ENCODE measurements at regions not wholly inside any gene's neighbourhood (a gene's known extent, or its start where the extent isn't known, plus 50 kb on each side); places are given as distances from the start of the nearest gene placed in this dataset.

DNA sequence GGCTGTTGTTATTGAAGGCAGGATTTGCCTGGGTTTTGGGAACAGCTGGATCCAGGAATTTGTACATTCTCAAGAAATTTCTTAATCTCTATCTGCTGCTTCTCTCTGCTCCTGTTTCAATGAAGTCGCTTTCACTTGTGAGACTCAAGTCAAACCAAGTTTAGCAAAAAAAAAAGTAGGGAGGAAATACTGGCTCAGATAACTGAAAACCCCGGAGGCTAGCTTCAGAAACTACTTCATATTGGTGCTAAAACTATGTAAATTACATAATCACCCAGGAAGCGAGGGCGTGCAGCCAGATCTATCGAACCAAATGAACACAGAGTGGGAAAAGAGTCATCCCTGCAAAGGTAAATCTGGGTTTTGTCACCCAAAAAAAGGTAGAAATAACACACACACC is 68.3 kb upstream of the FICD start:
- no peak for ATAC-seq
- DNase-seq = peak in 1 of 3 donors; percentile 73
- intact Hi-C loops (cut with DNase I) = no loop called here
- no peaks in the 10 kb centered on the region for H3K4me1 ChIP-seq (ENCODE audit: control insufficient read depth, insufficient read depth, low read length)
- H3K27ac ChIP-seq (ENCODE audit: low read length) = no peak overlapping the region
- no peak overlapping the region for H3K4me3 ChIP-seq (ENCODE audit: low read length)
- H3K9me3 ChIP-seq (ENCODE audit: control insufficient read depth, low read length) = no peaks in the 10 kb centered on the region
- WGBS = 35% methylated on average over 5 of the region's 5 CpGs
- no peaks in the 10 kb centered on the region for H3K27me3 ChIP-seq (ENCODE audit: control insufficient read depth, insufficient read depth)

DNA sequence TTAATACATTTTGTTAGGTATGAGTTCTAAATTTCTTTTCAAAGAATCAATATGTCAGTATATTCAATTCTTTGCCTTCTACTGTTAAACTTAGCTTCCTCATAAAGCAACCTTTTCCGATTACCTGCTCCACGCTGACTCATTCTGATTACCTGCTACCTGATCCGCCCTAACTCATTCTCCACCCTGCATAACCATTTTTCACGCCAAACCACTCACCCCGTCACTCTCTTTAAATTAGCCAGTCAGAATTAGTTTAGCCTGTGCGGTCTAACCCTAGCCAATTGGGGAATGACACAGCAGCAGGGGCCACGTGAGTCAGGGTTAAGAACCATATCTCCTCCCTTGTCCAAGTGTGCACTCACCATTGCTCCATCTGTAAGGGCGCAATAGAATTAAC is 72.2 kb upstream of the FICD start:
- H3K9me3 ChIP-seq (ENCODE audit: control insufficient read depth, low read length) = no peaks in the 10 kb centered on the region
- H3K4me1 ChIP-seq (ENCODE audit: control insufficient read depth, insufficient read depth, low read length) = no peaks in the 10 kb centered on the region
- H3K4me3 ChIP-seq (ENCODE audit: low read length) = no peak overlapping the region
- H3K27me3 ChIP-seq (ENCODE audit: control insufficient read depth, insufficient read depth) = no peaks in the 10 kb centered on the region
- 90% methylated on average over 8 of the region's 8 CpGs for WGBS
- no peak for ATAC-seq
- no peak overlapping the region for H3K27ac ChIP-seq (ENCODE audit: low read length)
- intact Hi-C loops (cut with DNase I) = no loop called here
- no peak for DNase-seq

DNA sequence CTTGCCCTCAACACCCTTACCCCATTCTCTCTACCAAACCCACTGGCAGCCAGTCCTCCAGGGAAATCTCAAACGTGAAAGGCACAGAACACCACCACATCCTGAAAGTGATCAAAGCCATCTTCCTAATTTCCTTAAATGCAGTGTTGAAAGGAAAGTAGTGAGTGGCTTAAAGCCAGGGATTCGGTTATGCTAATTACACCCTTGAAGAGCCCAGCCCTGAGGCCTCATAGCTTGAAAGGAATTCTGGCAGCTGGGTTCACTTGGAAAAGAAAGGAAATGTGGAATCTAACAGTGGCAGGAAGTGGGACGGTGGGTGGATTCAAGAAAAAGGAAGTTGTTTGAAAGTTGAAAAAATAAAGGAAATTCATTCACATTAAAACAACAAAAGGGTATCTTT is 73.0 kb upstream of the FICD start:
- Histone ChIP-seq H3K4me1 (ENCODE audit: control insufficient read depth, insufficient read depth, low read length) (no peaks in the 10 kb centered on the region), H3K9me3 (ENCODE audit: control insufficient read depth, low read length) (no peaks in the 10 kb centered on the region), H3K4me3 (ENCODE audit: low read length) (no peak overlapping the region), H3K27ac (ENCODE audit: low read length) (no peak overlapping the region), H3K27me3 (ENCODE audit: control insufficient read depth, insufficient read depth) (no peaks in the 10 kb centered on the region)
- 6% methylated on average over 3 of the region's 3 CpGs for WGBS
- ATAC-seq = peak in 1 of 2 donors; percentile 90
- intact Hi-C loops (cut with DNase I) = no loop called here
- DNase-seq = no peak

DNA sequence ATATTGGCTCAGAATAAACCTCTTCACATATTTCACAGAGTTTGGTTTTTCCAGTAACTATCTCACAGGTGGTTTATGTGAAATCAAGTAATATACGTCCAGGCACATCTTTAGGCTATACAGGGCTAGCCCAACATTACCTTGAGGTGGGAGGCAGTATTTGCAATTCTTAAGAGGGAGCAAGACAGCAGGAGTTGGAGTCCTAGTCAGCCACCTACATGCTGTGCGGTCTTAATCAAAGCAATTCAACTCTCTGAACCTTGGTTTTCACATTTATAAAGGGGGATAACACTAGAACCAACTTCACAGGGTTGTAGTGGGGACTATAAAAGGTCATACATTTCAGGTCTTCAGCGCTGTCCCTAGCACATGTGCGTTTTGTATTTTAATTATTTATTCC is 73.5 kb upstream of the FICD start:
- 61% methylated on average over 4 of the region's 4 CpGs for WGBS
- DNase-seq (no peak), ATAC-seq (no peak)
- no peaks in the 10 kb centered on the region for H3K9me3 ChIP-seq (ENCODE audit: control insufficient read depth, low read length)
- no peak overlapping the region for H3K4me3 ChIP-seq (ENCODE audit: low read length)
- no peak overlapping the region for H3K27ac ChIP-seq (ENCODE audit: low read length)
- H3K4me1 ChIP-seq (ENCODE audit: control insufficient read depth, insufficient read depth, low read length) = no peaks in the 10 kb centered on the region
- intact Hi-C loops (cut with DNase I) = no loop called here
- no peaks in the 10 kb centered on the region for H3K27me3 ChIP-seq (ENCODE audit: control insufficient read depth, insufficient read depth)

DNA sequence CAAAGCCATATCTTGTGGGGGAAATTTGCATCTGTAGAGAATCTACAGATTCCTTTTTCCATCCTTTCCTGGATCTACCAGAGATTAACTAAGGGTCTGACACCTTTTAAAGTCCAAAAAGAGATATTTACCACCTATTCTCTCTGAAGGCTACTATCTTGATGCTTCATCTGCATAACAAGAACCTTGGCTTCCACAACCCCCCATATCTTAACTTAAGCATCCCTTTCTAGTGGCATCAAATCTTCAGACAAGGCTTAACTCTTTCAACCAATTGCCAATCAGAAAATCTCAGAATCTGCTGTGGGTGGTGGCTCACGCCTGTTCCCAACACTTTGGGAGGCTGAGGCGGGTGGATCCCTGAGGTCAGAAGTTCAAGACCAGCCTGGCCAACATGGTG is 74.3 kb upstream of the FICD start:
- H3K4me1 ChIP-seq (ENCODE audit: control insufficient read depth, insufficient read depth, low read length) = no peaks in the 10 kb centered on the region
- ATAC-seq (no peak), DNase-seq (no peak)
- intact Hi-C loops (cut with DNase I) = no loop called here
- H3K27me3 ChIP-seq (ENCODE audit: control insufficient read depth, insufficient read depth) = no peaks in the 10 kb centered on the region
- H3K9me3 ChIP-seq (ENCODE audit: control insufficient read depth, low read length) = no peaks in the 10 kb centered on the region
- WGBS = 84% methylated on average over 2 of the region's 2 CpGs
- no peak overlapping the region for H3K27ac ChIP-seq (ENCODE audit: low read length)
- no peak overlapping the region for H3K4me3 ChIP-seq (ENCODE audit: low read length)

DNA sequence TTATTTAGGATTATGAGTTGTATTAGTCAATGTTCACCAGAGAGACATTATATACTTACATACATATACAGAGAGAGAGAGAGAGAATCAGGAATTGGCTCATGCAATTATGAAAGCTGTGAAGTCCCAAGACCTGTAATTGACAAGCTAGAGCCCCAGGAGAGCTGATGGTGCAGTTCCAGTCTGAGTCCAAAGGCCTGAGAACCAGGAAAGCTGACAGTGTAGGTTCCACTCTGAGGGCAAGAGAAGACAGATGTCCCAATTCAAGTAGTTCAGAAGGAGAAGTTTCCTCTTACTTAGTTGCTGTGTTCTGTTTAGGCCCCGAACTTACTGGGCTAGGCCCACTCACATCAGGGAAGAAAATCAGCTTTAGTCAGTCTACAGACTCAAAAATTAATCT is 76.4 kb upstream of the FICD start:
- no peak overlapping the region for H3K27ac ChIP-seq (ENCODE audit: low read length)
- ATAC-seq = no peak
- no peaks in the 10 kb centered on the region for H3K27me3 ChIP-seq (ENCODE audit: control insufficient read depth, insufficient read depth)
- H3K4me1 ChIP-seq (ENCODE audit: control insufficient read depth, insufficient read depth, low read length) = no peaks in the 10 kb centered on the region
- DNase-seq = no peak
- intact Hi-C loops (cut with DNase I) = no loop called here
- 80% methylated on average over 1 of the region's 1 CpG for WGBS
- no peak overlapping the region for H3K4me3 ChIP-seq (ENCODE audit: low read length)
- H3K9me3 ChIP-seq (ENCODE audit: control insufficient read depth, low read length) = no peaks in the 10 kb centered on the region

DNA sequence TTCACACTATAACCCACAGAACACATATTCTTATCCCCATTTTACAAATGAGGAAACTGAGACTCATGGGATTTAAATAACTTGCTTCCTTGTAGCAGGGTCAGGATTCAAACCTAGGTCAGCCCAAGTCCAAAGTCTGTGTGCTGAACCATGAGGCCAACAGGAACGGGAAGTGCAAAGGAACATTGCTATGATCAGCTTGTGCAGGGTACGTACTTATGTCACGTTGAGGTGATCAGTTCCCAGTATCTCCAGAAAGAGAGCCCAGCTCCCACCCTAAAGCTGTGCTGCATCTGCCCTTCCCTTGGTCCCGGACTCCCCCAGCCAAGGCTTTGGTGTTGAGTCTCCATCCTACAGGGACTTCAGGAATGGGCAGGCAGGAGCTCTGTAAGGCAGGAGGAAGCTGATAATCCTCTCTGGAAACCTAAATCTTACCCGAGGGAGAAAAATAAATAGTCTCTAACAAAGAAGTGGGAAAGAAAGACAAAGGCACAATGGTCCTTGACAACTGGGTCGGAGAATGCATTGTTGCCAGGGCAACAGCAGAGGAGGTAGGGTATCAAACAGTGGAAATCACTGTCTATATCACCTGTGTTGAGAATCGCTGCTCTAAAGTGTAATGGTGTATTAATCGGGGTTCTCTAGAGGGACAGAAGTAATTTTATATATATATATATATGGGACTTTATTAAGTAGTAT is 82.5 kb upstream of the FICD start:
- 87% methylated on average over 8 of the region's 8 CpGs for WGBS
- ATAC-seq = no peak
- Histone ChIP-seq H3K9me3 (ENCODE audit: control insufficient read depth, low read length) (no peaks in the 10 kb centered on the region), H3K27ac (ENCODE audit: low read length) (no peak overlapping the region), H3K27me3 (ENCODE audit: control insufficient read depth, insufficient read depth) (no peaks in the 10 kb centered on the region), H3K4me3 (ENCODE audit: low read length) (no peak overlapping the region), H3K4me1 (ENCODE audit: control insufficient read depth, insufficient read depth, low read length) (no peaks in the 10 kb centered on the region)
- intact Hi-C loops (cut with DNase I) = no loop called here
- DNase-seq = no peak

DNA sequence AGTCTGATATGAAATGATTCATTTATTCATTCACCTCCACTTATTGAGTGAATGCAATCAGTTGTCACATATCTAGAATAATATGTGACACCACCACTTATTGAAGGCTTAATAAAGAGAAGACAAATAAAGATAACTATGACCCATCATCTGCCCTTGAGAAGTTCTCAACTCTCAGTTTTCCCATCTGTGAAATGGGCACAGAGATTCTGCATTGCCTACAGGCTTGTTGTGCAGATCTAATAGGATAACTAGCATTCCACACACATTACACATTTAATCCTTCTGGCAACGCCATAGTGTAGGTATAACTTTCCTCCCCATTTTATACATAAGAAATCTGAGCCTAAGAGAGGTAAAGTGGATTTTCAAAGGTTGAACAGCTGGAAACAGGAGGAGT is 84.2 kb upstream of the FICD start:
- DNase-seq = no peak
- WGBS = 51% methylated on average over 1 of the region's 1 CpG
- ATAC-seq = no peak
- no peaks in the 10 kb centered on the region for H3K4me1 ChIP-seq (ENCODE audit: control insufficient read depth, insufficient read depth, low read length)
- no peaks in the 10 kb centered on the region for H3K9me3 ChIP-seq (ENCODE audit: control insufficient read depth, low read length)
- intact Hi-C loops (cut with DNase I) = no loop called here
- H3K27me3 ChIP-seq (ENCODE audit: control insufficient read depth, insufficient read depth) = no peaks in the 10 kb centered on the region
- H3K27ac ChIP-seq (ENCODE audit: low read length) = no peak overlapping the region
- H3K4me3 ChIP-seq (ENCODE audit: low read length) = no peak overlapping the region

DNA sequence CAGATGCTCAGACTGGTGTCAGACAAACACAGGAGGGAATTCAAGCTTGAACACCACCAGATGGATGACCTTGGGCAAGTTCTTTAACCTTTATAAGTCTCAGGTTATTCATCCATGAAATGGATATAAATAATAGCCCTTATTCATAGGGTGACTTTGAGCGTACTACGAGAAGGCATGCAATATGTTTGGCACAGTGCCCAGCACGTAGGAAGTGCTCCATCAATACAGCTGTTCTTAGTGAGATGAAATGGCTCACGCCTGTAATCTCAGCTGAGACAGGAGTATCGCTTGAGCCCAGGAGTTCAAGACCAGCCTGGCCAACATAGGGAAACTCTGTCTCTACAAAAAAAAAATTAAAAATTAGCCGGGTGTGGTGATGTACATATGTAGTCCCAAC is 84.8 kb upstream of the FICD start:
- Histone ChIP-seq H3K27ac (ENCODE audit: low read length) (no peak overlapping the region), H3K27me3 (ENCODE audit: control insufficient read depth, insufficient read depth) (no peaks in the 10 kb centered on the region), H3K4me1 (ENCODE audit: control insufficient read depth, insufficient read depth, low read length) (no peaks in the 10 kb centered on the region), H3K9me3 (ENCODE audit: control insufficient read depth, low read length) (no peaks in the 10 kb centered on the region), H3K4me3 (ENCODE audit: low read length) (no peak overlapping the region)
- intact Hi-C loops (cut with DNase I) = no loop called here
- WGBS = 35% methylated on average over 6 of the region's 6 CpGs
- DNase-seq (peak in 1 of 3 donors; percentile 13), ATAC-seq (no peak)

DNA sequence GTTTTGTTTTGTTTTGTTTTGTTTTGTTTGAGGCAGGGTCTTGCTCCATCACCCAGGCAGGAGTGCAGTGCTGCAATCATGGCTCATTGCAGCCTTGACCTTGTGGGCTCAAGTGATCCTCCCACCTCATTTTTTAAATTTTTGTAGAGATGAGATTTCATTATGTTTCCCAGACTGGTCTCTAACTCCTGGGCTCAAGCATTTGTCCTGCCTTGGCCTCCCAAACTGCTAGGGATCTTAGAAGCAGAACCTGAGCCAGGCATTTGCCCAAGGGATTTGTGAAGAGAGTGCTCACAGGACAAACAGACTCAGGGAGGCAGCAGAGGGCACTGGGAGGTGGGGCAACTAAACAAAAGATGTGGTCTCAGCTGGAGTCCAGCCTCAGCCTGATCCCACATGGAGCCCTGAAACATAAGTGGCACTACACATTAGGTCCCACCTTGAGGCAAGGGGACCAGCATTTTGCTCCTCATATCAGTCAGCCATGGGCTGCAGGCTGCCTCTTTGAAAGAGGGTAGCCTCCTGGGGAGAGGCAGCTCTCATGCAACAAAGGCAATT is 86.2 kb upstream of the CMKLR1 start:
- no peak overlapping the region for H3K27ac ChIP-seq (ENCODE audit: low read length)
- intact Hi-C loops (cut with DNase I) = no loop called here

DNA sequence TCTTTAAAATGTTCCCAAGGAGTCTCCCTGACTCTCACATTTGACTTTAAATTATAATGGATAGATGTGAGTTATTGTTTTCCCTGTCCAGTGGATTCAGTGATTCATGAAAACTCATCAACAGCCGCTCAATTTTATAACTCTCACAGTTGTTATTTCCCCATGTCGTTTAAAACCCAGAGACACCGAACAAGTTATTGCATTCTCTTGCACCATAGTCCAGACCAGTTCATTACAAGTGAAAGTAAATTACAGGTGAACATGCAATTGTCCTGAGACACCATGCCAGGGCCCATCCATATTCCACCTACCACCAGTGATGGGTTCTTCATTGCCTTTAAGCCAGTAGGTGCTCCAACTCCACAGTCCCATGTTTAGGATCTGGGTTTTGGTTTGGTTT is 85.7 kb upstream of the CMKLR1 start:
- H3K9me3 ChIP-seq (ENCODE audit: control insufficient read depth, low read length) = no peaks in the 10 kb centered on the region
- H3K4me1 ChIP-seq (ENCODE audit: control insufficient read depth, insufficient read depth, low read length) = no peaks in the 10 kb centered on the region
- no peak overlapping the region for H3K27ac ChIP-seq (ENCODE audit: low read length)
- ATAC-seq (no peak), DNase-seq (no peak)
- no peaks in the 10 kb centered on the region for H3K27me3 ChIP-seq (ENCODE audit: control insufficient read depth, insufficient read depth)
- H3K4me3 ChIP-seq (ENCODE audit: low read length) = no peak overlapping the region
- WGBS = 93% methylated on average over 3 of the region's 3 CpGs
- intact Hi-C loops (cut with DNase I) = no loop called here

More for the DNA sequence above, 86.2 kb upstream of the CMKLR1 start:
- DNase-seq (no peak), ATAC-seq (no peak)
- Histone ChIP-seq H3K9me3 (ENCODE audit: control insufficient read depth, low read length) (no peaks in the 10 kb centered on the region), H3K4me1 (ENCODE audit: control insufficient read depth, insufficient read depth, low read length) (no peaks in the 10 kb centered on the region), H3K27me3 (ENCODE audit: control insufficient read depth, insufficient read depth) (no peaks in the 10 kb centered on the region), H3K4me3 (ENCODE audit: low read length) (no peak overlapping the region)

DNA sequence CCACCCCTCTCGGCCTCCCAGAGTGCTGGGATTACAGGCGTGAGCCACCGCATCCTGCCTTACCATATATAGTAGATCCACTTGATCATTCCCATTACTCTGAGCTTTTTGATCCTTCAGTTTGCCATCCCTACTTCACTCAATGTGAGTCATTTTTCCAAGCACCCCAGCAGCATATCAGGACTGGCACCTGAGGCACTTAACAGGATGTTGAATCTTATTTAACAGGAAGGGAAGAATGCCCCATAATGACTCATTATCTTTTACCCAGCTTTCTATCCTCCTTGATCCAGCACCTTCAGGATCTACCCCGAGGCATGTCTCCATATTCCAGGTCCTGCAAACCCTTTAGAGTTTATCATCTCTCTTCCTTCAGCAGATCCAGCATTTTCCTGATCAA is 84.9 kb upstream of the CMKLR1 start:
- no peak overlapping the region for H3K4me3 ChIP-seq (ENCODE audit: low read length)
- 79% methylated on average over 4 of the region's 4 CpGs for WGBS
- intact Hi-C loops (cut with DNase I) = no loop called here

More for the DNA sequence above, 84.9 kb upstream of the CMKLR1 start:
- Histone ChIP-seq H3K9me3 (ENCODE audit: control insufficient read depth, low read length) (no peaks in the 10 kb centered on the region), H3K27me3 (ENCODE audit: control insufficient read depth, insufficient read depth) (no peaks in the 10 kb centered on the region), H3K4me1 (ENCODE audit: control insufficient read depth, insufficient read depth, low read length) (no peaks in the 10 kb centered on the region), H3K27ac (ENCODE audit: low read length) (no peak overlapping the region)
- DNase-seq = no peak
- no peak for ATAC-seq
